Endothelial cell of umbilical vein (primary cell): ENCODE measurements at regions not wholly inside any gene's neighbourhood (a gene's known extent, or its start where the extent isn't known, plus 50 kb on each side); places are given as distances from the start of the nearest gene placed in this dataset.

Experiments used
- BruUV-seq: library from RNA; stranded (reverse); fragments of 400-500 nt; replicated peaks from 2 replicates; lab custom pipeline; 2021; lab: Mats Ljungman, UMichigan
- CTCF ChIA-PET: fragments of 300-600, 350-600 bp; sonication (Branson Sonifier 250); formaldehyde crosslinking; loops from one replicate; lab custom pipeline; 2021; ENCODE audit warnings: antibody characterized with exemption, inconsistent platforms; lab: Charles Lee
- POLR2A ChIA-PET: fragments of 300-600, 350-600 bp; sonication (Branson Sonifier 250); formaldehyde crosslinking; loops from one replicate; lab custom pipeline; 2021; ENCODE audit warnings: antibody characterized with exemption, inconsistent platforms; lab: Charles Lee
- DNase-seq: peaks from one replicate; pipeline ENCODE4 v3.0.0-alpha.2; 2011; ENCODE audit warnings: low read depth, low spot score
- FAIRE-seq: peaks from 2 replicates; lab custom pipeline; 2011; peaks lifted over from hg19 to GRCh38; lab: Jason Lieb, UNC
- H2AFZ ChIP-seq: 2 replicates; pipeline ENCODE4 v1.6.0; 2012; ENCODE audit warnings: low read depth, low read length, control low read depth, inconsistent platforms
- H3K27ac ChIP-seq: 2 replicates; pipeline ENCODE4 v1.5.1; 2011; ENCODE audit warnings: low read depth, mild to moderate bottlenecking, control low read depth, low read length, moderate library complexity; ENCODE audit not compliant: insufficient read depth
- H3K27me3 ChIP-seq, 2 experiments: 2 replicates each; pipeline versions ENCODE4 v1.6.0 to v1.6.1; 2011; ENCODE audit warnings: low read length in 2 of 2, mixed read lengths in 1 of 2; ENCODE audit not compliant: control insufficient read depth in 2 of 2, insufficient read depth in 2 of 2
- H3K36me3 ChIP-seq, 2 experiments: 2 replicates in 1 of 2; 3 replicates in 1 of 2; pipeline ENCODE4 v1.5.1; 2011; ENCODE audit warnings: low read length in 2 of 2, mild to moderate bottlenecking in 1 of 2, moderate library complexity in 1 of 2; ENCODE audit not compliant: control insufficient read depth in 2 of 2, insufficient read depth in 2 of 2; ENCODE audit errors: extremely low read depth in 1 of 2
- H3K4me1 ChIP-seq: 3 replicates; pipeline ENCODE4 v1.5.1; 2011; ENCODE audit warnings: mild to moderate bottlenecking, low read length; ENCODE audit not compliant: control insufficient read depth, insufficient read depth; ENCODE audit errors: extremely low read depth
- H3K4me2 ChIP-seq: 2 replicates; pipeline ENCODE4 v1.6.1; 2011; ENCODE audit warnings: low read length, control low read depth, mixed read lengths; ENCODE audit not compliant: insufficient read depth
- H3K4me3 ChIP-seq, 3 experiments: fragments of 200-600 bp in 1 of 3; sonication (generic), shearing (Covaris generic) in 1 of 3; replicated peaks in 1 of 3; 2 replicates each; pipeline ENCODE4 v1.5.1; 2011 to 2016; ENCODE audit warnings: control low read depth in 3 of 3, low read length in 3 of 3, mild to moderate bottlenecking in 2 of 3, inconsistent platforms in 1 of 3, low read depth in 1 of 3, moderate library complexity in 1 of 3; ENCODE audit not compliant: insufficient read depth in 1 of 3
- H3K79me2 ChIP-seq: 2 replicates; pipeline ENCODE4 v1.6.0; 2012; ENCODE audit warnings: low read length, inconsistent platforms; ENCODE audit not compliant: control insufficient read depth, insufficient read depth
- H3K9ac ChIP-seq: replicated peaks from 2 replicates; pipeline ENCODE3; 2011; ENCODE audit warnings: low read length, control low read depth; ENCODE audit not compliant: insufficient read depth; ENCODE audit errors: extremely low read depth
- H3K9me1 ChIP-seq: replicated peaks from 3 replicates; pipeline ENCODE4 v1.6.0; 2011; ENCODE audit warnings: mild to moderate bottlenecking, low read length; ENCODE audit not compliant: control insufficient read depth, insufficient read depth; ENCODE audit errors: extremely low read depth
- H3K9me3 ChIP-seq: replicated peaks from 2 replicates; pipeline ENCODE4 v1.5.1; 2012; ENCODE audit warnings: low read length, inconsistent platforms; ENCODE audit not compliant: control insufficient read depth, insufficient read depth
- H4K20me1 ChIP-seq: replicated peaks from 2 replicates; pipeline ENCODE3; 2011; ENCODE audit warnings: mild to moderate bottlenecking, low read length; ENCODE audit not compliant: control insufficient read depth, insufficient read depth; ENCODE audit errors: extremely low read depth
- CTCF ChIP-seq, 2 donors: IDR thresholded peaks; 1 replicate in 1 of 2; 2 replicates in 1 of 2; pipeline ENCODE4 v1.5.1; 2011; ENCODE audit warnings: low read length in 2 of 2, mild to moderate bottlenecking in 2 of 2, moderate library complexity in 2 of 2, control low read depth in 1 of 2, inconsistent platforms in 1 of 2, low read depth in 1 of 2; ENCODE audit not compliant: insufficient read depth in 1 of 2; ENCODE audit errors: extremely low read depth in 1 of 2
- EZH2 ChIP-seq: IDR thresholded peaks from 2 replicates; pipeline ENCODE4 v1.6.1; 2012; ENCODE audit warnings: borderline replicate concordance, low read depth, mild to moderate bottlenecking, moderate library complexity, low read length, inconsistent platforms; ENCODE audit not compliant: severe bottlenecking
- FOS ChIP-seq: IDR thresholded peaks from 2 replicates; pipeline ENCODE4 v1.6.1; 2011; ENCODE audit warnings: mild to moderate bottlenecking, low read length, moderate library complexity, borderline replicate concordance; ENCODE audit not compliant: insufficient read depth
- GATA2 ChIP-seq: IDR thresholded peaks from 2 replicates; pipeline ENCODE4 v1.7.0; 2011; ENCODE audit warnings: low read depth, mild to moderate bottlenecking, moderate library complexity, mixed read lengths, low read length; ENCODE audit not compliant: insufficient read length, insufficient read depth
- JUN ChIP-seq: IDR thresholded peaks from 2 replicates; pipeline ENCODE4 v1.6.1; 2011; ENCODE audit warnings: borderline replicate concordance, low read depth; ENCODE audit not compliant: insufficient read length, insufficient read depth
- MAX ChIP-seq: IDR thresholded peaks from 2 replicates; pipeline ENCODE4 v1.6.1; 2011; ENCODE audit not compliant: insufficient read depth, insufficient read length
- MYC ChIP-seq: IDR thresholded peaks from one replicate; pipeline ENCODE4 v1.6.1; 2011; ENCODE audit warnings: mild to moderate bottlenecking, low read depth, low read length
- POLR2A ChIP-seq: IDR thresholded peaks from 2 replicates; pipeline ENCODE4 v1.6.1; 2012; ENCODE audit warnings: low read depth, mild to moderate bottlenecking, control low read depth, low read length
- POLR2AphosphoS5 ChIP-seq: IDR thresholded peaks from 2 replicates; pipeline ENCODE4 v1.6.1; 2012; ENCODE audit warnings: low read depth, mild to moderate bottlenecking, control low read depth, low read length, moderate library complexity; ENCODE audit not compliant: insufficient read depth
- dilution Hi-C: fragments of 300-500 bp; cut with MboI; formaldehyde crosslinking; loops from one replicate; pipeline ENCODE4 v1.15.0; 2019; ENCODE audit warnings: low sequenced_read_pairs; ENCODE audit not compliant: extremely low pct_ligation_motif_present
- intact Hi-C: fragments of 100-400 bp; cut with micrococcal nuclease; formaldehyde crosslinking; loops from one replicate; pipeline ENCODE4 v1.10.0; 2022

- Histone ChIP-seq H3K9ac (no peak overlapping the region), H4K20me1 (no peaks in the 10 kb centered on the region), H3K9me1 (no peaks in the 10 kb centered on the region), H3K36me3 (no peaks in the 10 kb centered on the region), H3K4me2 (no peak overlapping the region), H3K9me3 (no peaks in the 10 kb centered on the region), H3K4me3 (no peak overlapping the region), H3K27ac (no peak overlapping the region), H3K4me1 (no peaks in the 10 kb centered on the region), H3K79me2 (no peaks in the 10 kb centered on the region), H2AFZ (no peak overlapping the region), H3K27me3 (no peaks in the 10 kb centered on the region)
- no peak for TF ChIP-seq CTCF (IDR thresholded peaks at IDR 0.05; ENCODE audit: extremely low read depth in 1 of 2, insufficient read depth in 1 of 2, low read depth in 1 of 2, low read length in 2 of 2)
- no peak for TF ChIP-seq FOS
- no peak for TF ChIP-seq MYC
- TF ChIP-seq MAX, result no peak
- TF ChIP-seq JUN, result no peak
- TF ChIP-seq EZH2, result no peak
- TF ChIP-seq POLR2A, result no peak
- TF ChIP-seq GATA2, result no peak
- no peak for TF ChIP-seq POLR2AphosphoS5
- dilution Hi-C loops, result no loop called here
- ChIA-PET POLR2A (no interaction called here), CTCF (no interaction called here)
- FAIRE-seq, result no peak
- DNase-seq, result no peak
- intact Hi-C loops, result no loop called here
- BruUV-seq, result no TSS peak
Observed at GRCh38 chr20:10131732-10132345, 86.8 kb upstream of the SNAP25 start.
